ENCODE measurements at regions not wholly inside any gene's neighbourhood (a gene's known extent, or its start where the extent isn't known, plus 50 kb on each side); places are given as distances from the start of the nearest gene placed in this dataset.

DNA sequence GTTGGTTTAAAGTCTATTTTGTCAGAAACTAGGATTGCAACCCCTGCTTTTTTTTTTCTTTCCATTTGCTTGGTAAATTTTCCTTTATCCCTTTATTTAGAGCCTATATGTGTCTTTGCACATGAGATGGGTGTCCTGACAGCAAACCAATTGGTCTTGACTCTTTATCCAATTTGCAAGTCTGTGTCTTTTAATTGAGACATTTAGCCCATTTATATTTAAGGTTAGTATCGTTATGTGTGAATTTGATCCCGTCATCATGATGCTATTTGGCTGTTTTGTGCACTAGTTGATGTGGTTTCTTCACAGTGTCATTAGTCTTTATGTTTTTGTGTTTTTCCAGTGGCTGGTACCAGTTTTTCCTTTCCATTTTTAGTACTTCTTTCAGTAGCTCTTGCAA lies 127.7 kb upstream of the ZNF267 start:
- intact Hi-C loops (cut with micrococcal nuclease; ENCODE audit: unreplicated experiment), result no loop called here
- no peak overlapping the region for H3K4me3 ChIP-seq (ENCODE audit: low read depth, low read length)
- no peaks in the 10 kb centered on the region for H3K27me3 ChIP-seq (replicated peaks; ENCODE audit: control insufficient read depth, insufficient read depth, low read length)
- Mint-ChIP-seq H3K36me3 (ENCODE audit: insufficient read depth, unreplicated experiment) (peaks cover 22% of the 10 kb centered on the region), H3K27me3 (ENCODE audit: insufficient read depth, unreplicated experiment) (no peaks in the 10 kb centered on the region), H3K9me3 (ENCODE audit: unreplicated experiment) (peaks cover 54% of the 10 kb centered on the region), H3K4me1 (ENCODE audit: low read depth, unreplicated experiment) (no peaks in the 10 kb centered on the region), H3K27ac (ENCODE audit: unreplicated experiment) (no peak overlapping the region), H3K4me3 (ENCODE audit: unreplicated experiment) (no peak overlapping the region)
- H3K4me1 ChIP-seq, result no peaks in the 10 kb centered on the region
- ChIA-PET POLR2A (no interaction called here), CTCF (no interaction called here)
- 0 out of 2 replicates have a peak, but pooled peaks cover 2% of the 10 kb centered on the region for H3K9me3 ChIP-seq
- BruUV-seq (replicated peaks), result no TSS peak
- no peak for DNase-seq
- H3K36me3 ChIP-seq (ENCODE audit: control insufficient read depth, insufficient read depth, low read length), result no peaks in the 10 kb centered on the region; the same call in 1 of the 2 replicates
- TF ChIP-seq CTCF (IDR thresholded peaks at IDR 0.05; ENCODE audit: insufficient read depth in 1 of 2, low read depth in 1 of 2, low read length in 1 of 2, severe bottlenecking in 1 of 2, unreplicated experiment in 1 of 2), result no peak

DNA sequence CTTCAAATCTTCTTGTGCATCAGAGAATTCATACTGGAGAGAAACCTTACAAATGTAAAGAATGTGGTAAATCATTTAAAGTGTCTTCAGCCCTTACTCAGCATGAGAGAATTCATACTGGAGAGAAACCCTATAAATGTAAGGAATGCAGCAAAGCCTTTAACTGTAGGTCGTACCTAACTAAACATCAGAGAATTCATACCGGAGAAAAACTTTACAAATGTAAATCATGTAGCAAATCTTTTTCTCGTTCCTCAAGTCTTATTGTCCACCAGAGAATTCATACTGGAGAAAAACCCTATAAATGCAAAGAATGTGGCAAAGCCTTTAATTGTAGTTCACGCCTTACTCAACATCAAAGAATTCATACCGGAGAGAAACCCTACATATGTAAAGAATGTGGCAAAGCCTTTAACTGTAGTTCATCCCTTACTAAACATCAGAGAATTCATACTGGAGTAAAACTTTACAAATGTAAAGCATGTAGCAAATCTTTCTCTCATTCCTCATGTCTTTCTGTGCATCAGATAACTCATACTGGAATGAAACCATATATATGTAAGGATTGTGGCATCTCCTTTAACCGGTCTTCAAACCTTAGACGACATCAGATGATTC lies 118.5 kb upstream of the ZNF267 start:
- no peak overlapping the region for H3K27ac Mint-ChIP-seq (ENCODE audit: unreplicated experiment)
- H3K4me1 ChIP-seq, result no peaks in the 10 kb centered on the region
- H3K9me3 Mint-ChIP-seq (ENCODE audit: unreplicated experiment), result peaks cover 55% of the 10 kb centered on the region
- ChIA-PET CTCF (no interaction called here), POLR2A (no interaction called here)
- no peaks in the 10 kb centered on the region for H3K27me3 Mint-ChIP-seq (ENCODE audit: insufficient read depth, unreplicated experiment)
- H3K9me3 ChIP-seq, result peaks cover 41% of the 10 kb centered on the region
- no peaks in the 10 kb centered on the region for H3K4me1 Mint-ChIP-seq (ENCODE audit: low read depth, unreplicated experiment)
- no peak overlapping the region for H3K4me3 Mint-ChIP-seq (ENCODE audit: unreplicated experiment)
- no peak for TF ChIP-seq CTCF (IDR thresholded peaks at IDR 0.05; ENCODE audit: insufficient read depth in 1 of 2, low read depth in 1 of 2, low read length in 1 of 2, severe bottlenecking in 1 of 2, unreplicated experiment in 1 of 2)
- intact Hi-C loops (cut with micrococcal nuclease; ENCODE audit: unreplicated experiment), result no loop called here
- no peaks in the 10 kb centered on the region for H3K27me3 ChIP-seq (replicated peaks; ENCODE audit: control insufficient read depth, insufficient read depth, low read length)
- H3K4me3 ChIP-seq (ENCODE audit: low read depth, low read length), result no peak overlapping the region
- H3K36me3 ChIP-seq (ENCODE audit: control insufficient read depth, insufficient read depth, low read length), result no peaks in the 10 kb centered on the region; the same call in 1 of the 2 replicates
- peaks cover 52% of the 10 kb centered on the region for H3K36me3 Mint-ChIP-seq (ENCODE audit: insufficient read depth, unreplicated experiment)
- no peak for DNase-seq
- BruUV-seq (replicated peaks), result no TSS peak

GRCh38 chr16:31764103-31764502 lies 109.5 kb upstream of the ZNF267 start:
- Mint-ChIP-seq H3K4me1 (ENCODE audit: low read depth, unreplicated experiment) (no peaks in the 10 kb centered on the region), H3K27ac (ENCODE audit: unreplicated experiment) (no peak overlapping the region), H3K27me3 (ENCODE audit: insufficient read depth, unreplicated experiment) (no peaks in the 10 kb centered on the region), H3K9me3 (ENCODE audit: unreplicated experiment) (peaks cover 9% of the 10 kb centered on the region), H3K36me3 (ENCODE audit: insufficient read depth, unreplicated experiment) (peaks cover 14% of the 10 kb centered on the region), H3K4me3 (ENCODE audit: unreplicated experiment) (no peak overlapping the region)
- H3K4me3 ChIP-seq (ENCODE audit: low read depth, low read length), result no peak overlapping the region
- ChIA-PET POLR2A (no interaction called here), CTCF (no interaction called here)
- TF ChIP-seq CTCF (IDR thresholded peaks at IDR 0.05; ENCODE audit: insufficient read depth in 1 of 2, low read depth in 1 of 2, low read length in 1 of 2, severe bottlenecking in 1 of 2, unreplicated experiment in 1 of 2), result no peak
- no peak for DNase-seq
- H3K27me3 ChIP-seq (replicated peaks; ENCODE audit: control insufficient read depth, insufficient read depth, low read length), result no peaks in the 10 kb centered on the region
- H3K36me3 ChIP-seq (ENCODE audit: control insufficient read depth, insufficient read depth, low read length), result no peaks in the 10 kb centered on the region
- peaks cover 8% of the 10 kb centered on the region; the same call in 1 of the 2 replicates for H3K9me3 ChIP-seq
- BruUV-seq (replicated peaks), result no TSS peak
- intact Hi-C loops (cut with micrococcal nuclease; ENCODE audit: unreplicated experiment), result no loop called here
- H3K4me1 ChIP-seq, result no peaks in the 10 kb centered on the region
